ENCODE measurements at regions not wholly inside any gene's neighbourhood (a gene's known extent, or its start where the extent isn't known, plus 50 kb on each side); places are given as distances from the start of the nearest gene placed in this dataset.
"Not testable (repeated sequence)": the region's sequence is repeated elsewhere in the genome, so short reads cannot be mapped to it uniquely, and the experiment has no call there.

GRCh38 chr7:12007576-12007975 lies 175.6 kb upstream of the THSD7A start:
- no peak for FAIRE-seq

DNA sequence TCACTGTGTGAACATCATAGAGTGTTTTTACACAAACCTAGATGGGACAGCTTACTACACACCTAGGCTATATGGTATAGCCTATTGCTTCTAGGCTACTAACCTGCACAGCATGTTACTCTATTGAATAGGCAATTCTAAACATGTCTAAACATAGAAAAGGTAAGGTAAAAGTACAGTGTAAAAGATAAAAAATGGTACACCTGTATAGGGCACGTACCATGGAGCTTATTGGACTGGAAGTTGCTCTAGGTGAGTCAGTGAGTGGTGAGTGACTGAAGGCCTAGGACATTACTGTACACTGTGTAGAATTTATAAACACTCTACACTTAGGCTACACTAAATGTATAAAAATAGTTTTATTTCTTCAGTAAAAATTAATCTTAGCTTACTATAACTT lies 182.0 kb upstream of the THSD7A start:
- no peak for FAIRE-seq

- peak; percentile 84 for FAIRE-seq
These were observed 184.4 kb upstream of the THSD7A start for GRCh38 chr7:12016439-12016838.

GRCh38 chr7:12017046-12017445 lies 185.0 kb upstream of the THSD7A start:
- peak; percentile 9 for FAIRE-seq

GRCh38 chr7:12022011-12022410 lies 189.1 kb upstream of the TMEM106B start:
- FAIRE-seq, result not testable (repeated sequence)

- no peak for FAIRE-seq
These were observed 185.8 kb upstream of the TMEM106B start for GRCh38 chr7:12025246-12025645.

DNA sequence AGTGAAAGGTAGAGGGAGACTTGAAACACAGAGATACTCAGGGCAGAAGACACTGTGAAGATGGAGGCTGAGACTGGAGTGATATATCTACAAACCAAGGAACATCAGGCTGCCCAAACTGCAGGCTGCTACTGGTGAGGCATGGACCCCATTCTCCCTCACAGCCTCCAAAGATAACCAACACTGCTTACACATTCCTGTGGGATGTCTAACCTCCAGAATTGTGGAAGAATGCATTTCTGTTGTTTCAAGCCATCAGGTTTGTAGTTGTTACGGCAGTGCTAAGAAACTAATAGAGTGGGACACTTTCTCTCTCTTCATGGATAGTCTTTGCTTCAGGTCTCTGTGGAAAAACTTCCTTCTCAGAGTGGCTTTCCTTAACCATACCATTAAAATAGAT lies 182.6 kb upstream of the TMEM106B start:
- no peak for FAIRE-seq

DNA sequence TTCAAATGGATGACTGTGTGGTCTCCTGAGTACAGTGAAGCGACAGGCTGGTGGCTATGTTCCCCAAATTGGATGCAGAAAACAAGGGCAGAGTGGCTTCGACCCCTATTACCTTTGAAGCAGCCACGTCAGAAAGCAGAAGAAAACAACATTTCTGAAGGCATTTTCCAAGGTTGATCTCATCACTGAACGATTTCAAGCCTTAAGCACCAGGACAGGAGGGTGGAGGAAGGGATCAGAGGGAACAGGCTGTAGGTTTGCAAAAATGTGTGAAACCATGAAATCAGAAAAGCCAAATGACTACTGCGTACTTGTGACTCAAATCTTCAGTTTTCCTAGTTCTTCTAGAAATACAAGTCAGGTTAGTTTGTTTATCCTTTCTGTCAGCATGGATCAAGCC lies 181.0 kb upstream of the TMEM106B start:
- no peak for FAIRE-seq

- FAIRE-seq, result no peak
These were observed 179.9 kb upstream of the TMEM106B start for GRCh38 chr7:12031186-12031585.

DNA sequence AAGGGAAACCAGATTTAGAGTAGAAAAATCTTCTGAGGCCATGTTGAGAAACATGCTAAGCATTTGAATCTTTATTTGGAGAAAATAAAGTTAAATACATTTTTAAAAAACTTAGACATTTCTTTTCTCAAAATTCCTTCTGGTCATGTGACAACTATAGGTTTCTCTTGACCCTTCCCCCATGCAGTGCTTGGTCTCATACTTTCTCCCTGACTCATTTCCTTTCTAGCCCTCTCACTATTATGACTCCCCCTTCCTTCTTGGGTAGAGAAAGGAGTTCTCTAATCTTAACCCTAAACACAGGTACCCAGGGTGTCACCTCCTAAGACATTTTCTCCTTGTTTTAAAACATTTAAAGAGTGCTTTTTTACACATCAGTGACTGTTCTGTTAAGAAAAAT lies 179.5 kb upstream of the TMEM106B start:
- FAIRE-seq, result no peak

- FAIRE-seq, result no peak
These were observed 178.9 kb upstream of the TMEM106B start for GRCh38 chr7:12032146-12032545.

GRCh38 chr7:12043457-12043856 lies 167.6 kb upstream of the TMEM106B start:
- not testable (repeated sequence) for FAIRE-seq

DNA sequence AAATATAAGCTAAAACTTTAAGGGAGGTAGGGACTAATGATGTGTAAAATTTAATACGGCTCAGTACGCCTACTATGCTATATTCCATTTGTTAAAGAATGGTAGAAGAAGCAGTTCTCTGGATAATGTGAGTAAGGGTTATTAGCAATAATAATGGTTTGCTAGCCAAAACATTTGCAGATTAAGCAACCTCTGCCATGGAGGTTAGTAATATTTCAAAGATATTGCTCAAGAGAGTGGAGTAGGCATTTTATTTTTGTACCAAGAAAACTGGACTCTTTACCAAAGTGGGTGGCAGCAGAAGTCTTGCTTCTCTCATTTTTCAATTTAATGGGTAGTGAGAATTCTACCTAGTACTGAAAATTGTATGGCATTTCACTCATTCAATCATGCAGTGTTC lies 158.9 kb upstream of the TMEM106B start:
- no peak for FAIRE-seq

- no peak for FAIRE-seq
These were observed 157.5 kb upstream of the TMEM106B start for GRCh38 chr7:12053561-12053960.

GRCh38 chr7:12054830-12055229 lies 156.3 kb upstream of the TMEM106B start:
- FAIRE-seq, result no peak

DNA sequence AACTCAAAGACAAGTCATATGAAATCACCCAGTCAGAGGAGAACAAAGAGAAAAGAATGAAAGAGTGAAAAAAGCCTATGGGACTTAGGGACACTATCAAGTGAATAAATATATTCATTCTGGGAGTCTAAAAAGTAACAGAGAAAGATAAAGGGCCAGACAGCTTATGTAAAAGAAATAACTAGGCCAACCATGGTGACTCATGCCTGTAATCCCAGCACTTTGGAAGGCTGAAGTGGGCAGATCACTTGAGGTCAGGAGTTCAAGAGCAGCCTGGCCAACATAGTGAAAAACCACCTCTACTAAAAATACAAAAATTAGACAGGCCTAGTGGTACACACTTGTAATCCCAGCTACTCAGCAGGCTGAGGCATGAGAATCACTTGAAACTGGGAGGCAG lies 154.7 kb upstream of the TMEM106B start:
- FAIRE-seq, result no peak

- FAIRE-seq, result no peak
These were observed 154.1 kb upstream of the TMEM106B start for GRCh38 chr7:12056977-12057376.

GRCh38 chr7:12062062-12062461 lies 149.0 kb upstream of the TMEM106B start:
- no peak for FAIRE-seq

DNA sequence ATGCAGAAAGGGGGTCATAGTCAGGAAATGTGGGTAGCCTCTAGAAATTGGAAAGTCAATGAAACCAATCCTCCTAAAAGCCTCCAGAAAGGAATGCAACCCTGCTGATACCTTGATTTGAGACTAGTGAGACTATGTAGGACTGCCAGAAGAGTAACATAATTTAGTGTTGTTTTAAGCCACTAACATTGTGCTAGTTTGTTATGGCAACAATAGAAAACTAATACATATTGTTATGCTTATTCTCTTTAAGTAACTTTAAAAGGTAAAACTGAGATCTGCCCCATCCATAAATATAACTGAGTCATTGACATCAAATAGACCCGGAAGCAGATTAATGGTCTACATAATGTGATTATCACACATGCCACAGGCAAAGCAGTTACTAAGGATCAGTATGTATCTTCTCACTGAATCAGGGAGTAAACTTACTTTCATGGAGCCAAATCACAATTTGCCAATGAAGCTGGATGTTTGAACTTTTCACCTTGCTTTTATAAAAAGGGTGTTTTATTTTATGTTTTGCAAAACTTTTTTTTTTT lies 146.4 kb upstream of the TMEM106B start:
- no peak for FAIRE-seq

- no peak for FAIRE-seq
These were observed 145.1 kb upstream of the TMEM106B start for GRCh38 chr7:12066004-12066403.

DNA sequence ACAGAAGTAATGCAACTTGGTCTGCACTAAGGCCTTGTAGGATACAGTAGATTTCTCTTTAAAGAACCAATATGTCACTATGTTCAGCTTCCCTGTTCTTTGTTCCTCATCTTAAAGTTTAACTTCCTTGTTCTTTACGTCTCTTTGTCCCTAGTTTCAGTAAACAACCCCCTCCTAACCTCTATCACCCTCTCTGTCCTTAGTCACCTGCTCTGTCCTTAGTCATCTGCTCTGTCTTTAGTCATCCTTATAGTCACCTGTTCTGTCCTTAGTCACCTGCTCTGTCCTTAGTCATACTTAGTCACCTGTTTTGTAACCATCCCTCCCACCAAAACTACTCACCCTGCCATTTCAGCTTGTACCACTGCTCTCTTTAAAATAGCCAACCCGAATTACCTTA lies 144.6 kb upstream of the TMEM106B start:
- FAIRE-seq, result no peak

GRCh38 chr7:12067156-12067831 lies 143.8 kb upstream of the TMEM106B start:
- peak; percentile 41 for FAIRE-seq

- FAIRE-seq, result no peak
These were observed 141.3 kb upstream of the TMEM106B start for GRCh38 chr7:12069757-12070156.

DNA sequence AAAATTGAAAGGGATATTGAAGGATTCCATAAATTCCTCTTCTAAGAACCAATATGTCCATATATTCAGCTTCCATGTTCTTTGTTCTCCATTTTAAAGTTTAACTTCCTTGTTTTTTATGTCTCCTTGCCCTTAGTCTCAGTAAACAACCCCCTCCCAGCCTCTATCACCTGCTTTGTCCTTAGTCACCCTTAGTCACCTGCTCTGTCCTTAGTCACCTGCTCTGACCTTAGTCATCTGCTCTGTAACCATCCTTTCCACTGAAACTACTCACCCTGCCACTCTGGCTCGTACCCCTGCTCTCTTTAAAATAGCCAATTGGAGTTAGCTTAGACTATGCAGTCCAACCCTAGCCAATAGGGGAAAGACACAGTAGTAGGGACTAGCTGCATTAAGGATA lies 136.2 kb upstream of the TMEM106B start:
- FAIRE-seq, result no peak

DNA sequence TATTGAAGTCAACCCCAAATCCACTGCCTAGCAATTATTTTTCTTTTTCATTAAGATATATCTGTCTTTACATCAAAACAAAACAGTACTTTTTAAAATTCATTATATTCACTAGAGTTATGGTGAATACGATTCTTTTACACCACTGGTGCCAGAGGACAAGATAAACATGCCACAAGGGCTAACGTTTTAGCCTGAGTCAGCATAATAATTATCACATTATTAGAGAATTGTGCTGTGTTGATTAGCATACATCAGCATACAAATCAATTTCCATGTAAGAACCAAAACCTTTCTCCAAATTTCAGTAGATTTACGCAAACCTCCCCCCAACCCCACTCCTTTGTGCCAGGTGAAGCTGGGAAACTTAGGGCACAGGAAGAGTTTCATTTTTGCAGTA lies 131.1 kb upstream of the TMEM106B start:
- FAIRE-seq, result no peak
